ENCODE measurements at regions not wholly inside any gene's neighbourhood (a gene's known extent, or its start where the extent isn't known, plus 50 kb on each side); places are given as distances from the start of the nearest gene placed in this dataset.
A peak's percentile ranks its signal among the peaks of the same experiment; 100 is the strongest.

GRCh38 chr5:130724658-130725057 lies 440.4 kb downstream of the HINT1 start:
- 77 to 83% (median 80%) methylated on average over 5 of the region's 5 CpGs for WGBS, 4 donors
- H3K36me3 ChIP-seq (replicated peaks in 1 of 2) = no peaks in the 10 kb centered on the region
- intact Hi-C loops (cut with DNase I) = no loop called here

GRCh38 chr5:130720355-130720754 lies 444.7 kb downstream of the HINT1 start:
- no peak overlapping the region for H3K27ac ChIP-seq
- intact Hi-C loops (cut with DNase I) = no loop called here

More at GRCh38 chr5:130724658-130725057, 440.4 kb downstream of the HINT1 start:
- Histone ChIP-seq H3K4me3 (no peak overlapping the region), H3K9me3 (replicated peaks in 1 of 3) (no peaks in the 10 kb centered on the region), H3K4me1 (replicated peaks in 1 of 2) (no peaks in the 10 kb centered on the region), H3K27ac (no peak overlapping the region), H3K27me3 (no peaks in the 10 kb centered on the region)
- no peak for TF ChIP-seq POLR2A (IDR thresholded peaks at IDR 0.05)
- TF ChIP-seq, protein P1, sequence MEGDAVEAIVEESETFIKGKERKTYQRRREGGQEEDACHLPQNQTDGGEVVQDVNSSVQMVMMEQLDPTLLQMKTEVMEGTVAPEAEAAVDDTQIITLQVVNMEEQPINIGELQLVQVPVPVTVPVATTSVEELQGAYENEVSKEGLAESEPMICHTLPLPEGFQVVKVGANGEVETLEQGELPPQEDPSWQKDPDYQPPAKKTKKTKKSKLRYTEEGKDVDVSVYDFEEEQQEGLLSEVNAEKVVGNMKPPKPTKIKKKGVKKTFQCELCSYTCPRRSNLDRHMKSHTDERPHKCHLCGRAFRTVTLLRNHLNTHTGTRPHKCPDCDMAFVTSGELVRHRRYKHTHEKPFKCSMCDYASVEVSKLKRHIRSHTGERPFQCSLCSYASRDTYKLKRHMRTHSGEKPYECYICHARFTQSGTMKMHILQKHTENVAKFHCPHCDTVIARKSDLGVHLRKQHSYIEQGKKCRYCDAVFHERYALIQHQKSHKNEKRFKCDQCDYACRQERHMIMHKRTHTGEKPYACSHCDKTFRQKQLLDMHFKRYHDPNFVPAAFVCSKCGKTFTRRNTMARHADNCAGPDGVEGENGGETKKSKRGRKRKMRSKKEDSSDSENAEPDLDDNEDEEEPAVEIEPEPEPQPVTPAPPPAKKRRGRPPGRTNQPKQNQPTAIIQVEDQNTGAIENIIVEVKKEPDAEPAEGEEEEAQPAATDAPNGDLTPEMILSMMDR (IDR thresholded peaks at IDR 0.05) = no peak
- DNase-seq = no peak

DNA sequence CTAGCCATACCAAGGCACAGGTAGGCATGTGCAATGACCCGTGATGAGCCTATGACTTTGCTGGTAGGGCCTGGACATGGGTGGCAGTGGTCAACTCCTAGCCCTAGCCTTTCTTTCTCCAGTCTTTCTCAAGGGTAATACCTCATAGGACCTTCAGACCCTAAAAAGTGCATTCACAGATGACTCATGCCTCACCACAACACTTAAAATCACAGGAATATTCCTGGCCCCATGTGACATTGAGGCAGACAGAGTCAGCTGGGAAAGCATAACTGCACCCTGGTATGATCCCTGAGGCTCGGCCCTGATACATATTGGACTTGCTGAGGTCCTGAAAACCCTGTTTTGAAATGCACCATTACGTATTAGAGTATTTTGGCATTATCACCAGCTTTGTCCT lies 449.5 kb downstream of the HINT1 start:
- no peak for DNase-seq
- no peaks in the 10 kb centered on the region for H3K27me3 ChIP-seq
- no peaks in the 10 kb centered on the region for H3K4me1 ChIP-seq (replicated peaks in 1 of 2)
- no peaks in the 10 kb centered on the region for H3K9me3 ChIP-seq (replicated peaks in 1 of 3)
- H3K4me3 ChIP-seq = no peak overlapping the region
- intact Hi-C loops (cut with DNase I) = no loop called here
- 72 to 86% (median 78%) methylated on average over 2 to 3 of the region's 3 CpGs for WGBS, 4 donors
- H3K27ac ChIP-seq = no peak overlapping the region
- H3K36me3 ChIP-seq (replicated peaks in 1 of 2) = no peaks in the 10 kb centered on the region
- TF ChIP-seq, protein P1 (IDR thresholded peaks at IDR 0.05) = no peak
- TF ChIP-seq POLR2A (IDR thresholded peaks at IDR 0.05) = no peak

More at GRCh38 chr5:130720355-130720754, 444.7 kb downstream of the HINT1 start:
- Histone ChIP-seq H3K9me3 (replicated peaks in 1 of 3) (no peaks in the 10 kb centered on the region), H3K36me3 (replicated peaks in 1 of 2) (no peaks in the 10 kb centered on the region), H3K4me3 (no peak overlapping the region), H3K4me1 (replicated peaks in 1 of 2) (no peaks in the 10 kb centered on the region), H3K27me3 (no peaks in the 10 kb centered on the region)
- WGBS, 4 donors = 14 to 29% (median 19%) methylated on average over 1 of the region's 1 CpG
- TF ChIP-seq, protein P1 (IDR thresholded peaks at IDR 0.05) = peak in 4 of 6 experiments; percentile 17 to 25 (median 22)
- TF ChIP-seq POLR2A (IDR thresholded peaks at IDR 0.05) = no peak
- DNase-seq = no peak

GRCh38 chr5:130714200-130714599 lies 450.9 kb downstream of the HINT1 start:
- no peaks in the 10 kb centered on the region for H3K27me3 ChIP-seq
- H3K4me1 ChIP-seq (replicated peaks in 1 of 2) = no peaks in the 10 kb centered on the region
- no peak overlapping the region for H3K4me3 ChIP-seq
- no peak overlapping the region for H3K27ac ChIP-seq
- H3K9me3 ChIP-seq (replicated peaks in 1 of 3) = no peaks in the 10 kb centered on the region
- 80 to 93% (median 90%) methylated on average over 1 of the region's 1 CpG for WGBS, 4 donors
- TF ChIP-seq, protein P1 (IDR thresholded peaks at IDR 0.05) = no peak
- H3K36me3 ChIP-seq (replicated peaks in 1 of 2) = no peaks in the 10 kb centered on the region
- intact Hi-C loops (cut with DNase I) = no loop called here
- DNase-seq = no peak
